ACC112 (cell line): ENCODE measurements at regions not wholly inside any gene's neighbourhood (a gene's known extent, or its start where the extent isn't known, plus 50 kb on each side); places are given as distances from the start of the nearest gene placed in this dataset.

Experiments used
- H2AFZ ChIP-seq: fragments of 200-600 bp; sonication (generic); one replicate; pipeline ENCODE4 v1.6.0; 2017; ENCODE audit warnings: antibody characterized with exemption, low read length; ENCODE audit not compliant: unreplicated experiment
- H3K27ac ChIP-seq: fragments of 200-600 bp; sonication (generic); 2 replicates; pipeline ENCODE4 v1.5.1; 2014; ENCODE audit warnings: low read depth, mild to moderate bottlenecking, antibody characterized with exemption, low read length, moderate library complexity
- H3K27me3 ChIP-seq: fragments of 200-600 bp; sonication (generic); 2 replicates; pipeline ENCODE4 v1.6.1; 2014; ENCODE audit warnings: mild to moderate bottlenecking, antibody characterized with exemption, low read length, moderate library complexity, mixed read lengths; ENCODE audit not compliant: insufficient read depth
- H3K36me3 ChIP-seq: fragments of 200-600 bp; sonication (generic); 2 replicates; pipeline ENCODE4 v1.6.1; 2016; ENCODE audit warnings: mild to moderate bottlenecking, antibody characterized with exemption, low read length, moderate library complexity, mixed read lengths; ENCODE audit not compliant: insufficient read depth
- H3K4me1 ChIP-seq: fragments of 200-600 bp; sonication (generic); one replicate; pipeline ENCODE4 v1.6.1; 2016; ENCODE audit warnings: low read length, mixed read lengths; ENCODE audit not compliant: insufficient read depth, unreplicated experiment, control insufficient read depth
- H3K4me3 ChIP-seq: fragments of 200-600 bp; sonication (generic); 2 replicates; pipeline ENCODE4 v1.5.1; 2014; ENCODE audit warnings: mild to moderate bottlenecking, low read depth, low read length
- H3K79me2 ChIP-seq: fragments of 200-600 bp; sonication (generic); one replicate; pipeline ENCODE4 v1.6.0; 2016; ENCODE audit warnings: low read length; ENCODE audit not compliant: control insufficient read depth, unreplicated experiment, insufficient read depth

GRCh38 chr13:76461484-76461883 lies 424.7 kb downstream of the KCTD12 start:
- Histone ChIP-seq H2AFZ (no peak overlapping the region), H3K36me3 (no peaks in the 10 kb centered on the region), H3K79me2 (no peaks in the 10 kb centered on the region), H3K27ac (no peak overlapping the region), H3K27me3 (no peaks in the 10 kb centered on the region), H3K4me3 (no peak overlapping the region), H3K4me1 (no peaks in the 10 kb centered on the region)

DNA sequence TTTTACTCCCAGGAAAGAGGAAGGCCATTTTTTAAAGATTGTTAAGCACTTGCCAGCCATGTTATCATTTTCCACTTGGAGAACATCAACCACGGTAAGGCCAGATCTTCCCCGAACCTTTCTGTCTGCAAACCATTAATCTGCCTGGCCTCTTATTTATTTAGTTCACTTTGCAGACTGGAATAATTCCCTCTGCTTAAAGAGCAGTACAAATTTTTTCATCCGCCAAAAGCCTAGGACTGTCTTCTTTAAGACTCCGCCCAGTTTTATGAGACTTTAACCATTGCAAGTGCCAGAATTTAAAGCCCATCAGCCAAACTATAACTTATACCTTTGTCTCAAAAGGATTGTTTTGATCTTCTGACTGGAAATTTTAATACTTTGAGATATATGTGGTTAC lies 426.3 kb downstream of the KCTD12 start:
- Histone ChIP-seq H3K27ac (no peak overlapping the region), H3K4me1 (no peaks in the 10 kb centered on the region), H3K27me3 (no peaks in the 10 kb centered on the region), H3K79me2 (no peaks in the 10 kb centered on the region), H3K4me3 (no peak overlapping the region), H3K36me3 (no peaks in the 10 kb centered on the region), H2AFZ (no peak overlapping the region)

DNA sequence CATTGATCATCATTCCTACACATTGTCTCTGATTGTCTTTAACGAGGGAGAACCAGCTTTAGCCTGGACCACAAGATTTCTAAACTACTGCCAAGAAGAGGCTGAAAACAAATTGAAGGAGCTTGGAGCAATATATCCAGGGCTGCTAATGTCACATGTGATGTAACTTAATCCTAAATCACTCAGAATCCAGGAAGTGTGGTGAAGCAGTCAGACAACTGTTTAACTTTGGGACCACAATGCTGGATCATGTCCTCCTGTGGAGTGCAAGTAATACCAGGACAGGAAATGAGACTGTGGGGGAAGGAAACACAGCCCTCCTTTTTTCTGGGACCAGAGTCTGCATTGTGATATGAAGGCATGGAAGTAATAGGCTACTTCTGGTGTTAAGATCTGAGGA lies 430.2 kb downstream of the KCTD12 start:
- no peak overlapping the region for H3K4me3 ChIP-seq
- H3K27ac ChIP-seq = no peak overlapping the region
- H3K36me3 ChIP-seq = no peaks in the 10 kb centered on the region
- no peaks in the 10 kb centered on the region for H3K79me2 ChIP-seq
- H3K27me3 ChIP-seq = no peaks in the 10 kb centered on the region
- no peaks in the 10 kb centered on the region for H3K4me1 ChIP-seq
- H2AFZ ChIP-seq = peak overlapping the region; percentile 66

GRCh38 chr13:76454991-76455390 lies 431.2 kb downstream of the KCTD12 start:
- H3K36me3 ChIP-seq = no peaks in the 10 kb centered on the region
- no peak overlapping the region for H3K27ac ChIP-seq
- H2AFZ ChIP-seq = no peak overlapping the region
- H3K4me3 ChIP-seq = no peak overlapping the region
- no peaks in the 10 kb centered on the region for H3K27me3 ChIP-seq
- no peaks in the 10 kb centered on the region for H3K79me2 ChIP-seq
- no peaks in the 10 kb centered on the region for H3K4me1 ChIP-seq

GRCh38 chr13:76449716-76450115 lies 436.5 kb downstream of the KCTD12 start:
- Histone ChIP-seq H3K79me2 (no peaks in the 10 kb centered on the region), H3K4me1 (no peaks in the 10 kb centered on the region), H3K27ac (no peak overlapping the region), H2AFZ (no peak overlapping the region), H3K27me3 (no peaks in the 10 kb centered on the region), H3K4me3 (no peak overlapping the region), H3K36me3 (no peaks in the 10 kb centered on the region)

DNA sequence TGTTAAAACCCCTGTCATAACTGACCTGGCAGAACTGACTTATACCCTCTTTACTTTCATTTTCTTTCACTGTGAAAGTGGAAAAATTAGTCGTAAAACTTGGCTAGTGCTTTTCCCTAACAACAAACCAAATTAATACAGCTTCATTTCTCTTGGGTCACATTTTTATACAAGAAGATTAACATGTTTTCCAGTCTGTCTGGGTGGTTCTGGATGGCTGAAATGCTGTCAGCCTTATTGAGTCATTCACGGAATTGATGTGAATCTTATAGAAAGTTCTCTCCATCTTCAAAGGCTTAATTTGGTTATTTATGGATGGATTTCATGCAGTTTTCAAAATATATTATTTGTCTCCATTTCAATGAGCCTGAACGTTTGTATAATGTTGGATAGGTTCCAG lies 440.0 kb downstream of the KCTD12 start:
- H3K79me2 ChIP-seq = no peaks in the 10 kb centered on the region
- peak overlapping the region; percentile 46 for H3K4me3 ChIP-seq
- H3K27me3 ChIP-seq = no peaks in the 10 kb centered on the region
- no peak overlapping the region for H3K27ac ChIP-seq
- peak overlapping the region; percentile 22 for H2AFZ ChIP-seq
- no peaks in the 10 kb centered on the region for H3K36me3 ChIP-seq
- no peaks in the 10 kb centered on the region for H3K4me1 ChIP-seq

- H2AFZ ChIP-seq = no peak overlapping the region
- H3K4me3 ChIP-seq = no peak overlapping the region
- no peak overlapping the region for H3K27ac ChIP-seq
- no peaks in the 10 kb centered on the region for H3K27me3 ChIP-seq
- no peaks in the 10 kb centered on the region for H3K36me3 ChIP-seq
- H3K79me2 ChIP-seq = no peaks in the 10 kb centered on the region
- no peaks in the 10 kb centered on the region for H3K4me1 ChIP-seq
Measured at GRCh38 chr13:76440568-76440967, 445.6 kb downstream of the KCTD12 start.

GRCh38 chr13:76439546-76439945 lies 446.7 kb downstream of the KCTD12 start:
- no peaks in the 10 kb centered on the region for H3K36me3 ChIP-seq
- no peak overlapping the region for H3K4me3 ChIP-seq
- no peak overlapping the region for H2AFZ ChIP-seq
- H3K79me2 ChIP-seq = no peaks in the 10 kb centered on the region
- H3K27me3 ChIP-seq = no peaks in the 10 kb centered on the region
- no peak overlapping the region for H3K27ac ChIP-seq
- H3K4me1 ChIP-seq = no peaks in the 10 kb centered on the region

DNA sequence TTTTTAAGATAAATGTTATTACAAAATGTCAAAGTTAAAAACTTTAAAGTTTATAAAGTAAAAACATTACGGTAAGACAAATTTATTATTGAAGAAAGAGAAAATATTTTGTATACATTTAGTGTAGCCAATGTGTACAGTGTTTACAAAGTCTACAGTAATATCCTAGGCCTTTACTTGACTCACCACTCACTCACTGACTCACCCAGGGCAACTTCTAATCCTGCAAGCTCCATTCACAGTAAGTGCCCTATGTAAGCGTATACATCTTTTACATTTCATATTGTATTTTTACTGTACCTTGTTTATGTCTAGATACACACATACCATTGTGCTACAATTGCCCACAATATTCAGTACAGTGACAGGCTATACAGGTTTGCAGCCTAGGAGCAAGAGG lies 448.2 kb downstream of the KCTD12 start:
- H3K79me2 ChIP-seq = no peaks in the 10 kb centered on the region
- no peaks in the 10 kb centered on the region for H3K27me3 ChIP-seq
- H3K4me3 ChIP-seq = no peak overlapping the region
- no peak overlapping the region for H3K27ac ChIP-seq
- H2AFZ ChIP-seq = no peak overlapping the region
- H3K36me3 ChIP-seq = no peaks in the 10 kb centered on the region
- H3K4me1 ChIP-seq = no peaks in the 10 kb centered on the region

DNA sequence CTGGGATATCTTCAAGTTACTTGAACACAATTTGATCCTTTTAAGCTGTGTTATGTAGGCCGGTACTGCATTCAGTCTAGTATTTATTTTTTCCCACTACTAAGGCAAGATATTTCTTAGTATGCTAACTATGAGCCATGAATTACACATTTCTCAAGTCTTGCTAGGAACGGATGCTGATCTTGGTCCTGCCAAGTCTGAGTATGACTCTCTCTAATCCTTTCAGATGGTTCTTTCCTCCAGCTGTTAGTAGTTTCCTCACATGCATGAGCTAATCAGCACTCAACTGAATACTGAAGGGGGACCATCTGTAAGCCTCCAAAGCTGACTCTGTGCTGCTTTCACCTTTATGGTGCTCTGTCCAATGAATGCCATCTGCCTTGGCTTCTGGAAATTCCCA lies 460.3 kb downstream of the KCTD12 start:
- Histone ChIP-seq H3K36me3 (no peaks in the 10 kb centered on the region), H3K4me1 (peaks cover 12% of the 10 kb centered on the region), H2AFZ (no peak overlapping the region)

GRCh38 chr13:76421011-76421410 lies 465.2 kb downstream of the KCTD12 start:
- Histone ChIP-seq H3K79me2 (no peaks in the 10 kb centered on the region), H2AFZ (no peak overlapping the region), H3K27me3 (no peaks in the 10 kb centered on the region), H3K36me3 (no peaks in the 10 kb centered on the region), H3K27ac (no peak overlapping the region), H3K4me1 (peaks cover 1% of the 10 kb centered on the region), H3K4me3 (no peak overlapping the region)

More for the DNA sequence above, 460.3 kb downstream of the KCTD12 start:
- Histone ChIP-seq H3K27ac (no peak overlapping the region), H3K4me3 (no peak overlapping the region), H3K79me2 (no peaks in the 10 kb centered on the region), H3K27me3 (no peaks in the 10 kb centered on the region)
